Keratinocyte (primary cell): ENCODE measurements at regions not wholly inside any gene's neighbourhood (a gene's known extent, or its start where the extent isn't known, plus 50 kb on each side); places are given as distances from the start of the nearest gene placed in this dataset.

Experiments used
- DNase-seq: peaks from one replicate; pipeline ENCODE4 v3.0.0-alpha.2; 2011; ENCODE audit warnings: low read depth, missing footprints, low spot score
- FAIRE-seq: peaks from 2 replicates; lab custom pipeline; 2011; peaks lifted over from hg19 to GRCh38; lab: Jason Lieb, UNC
- H2AFZ ChIP-seq: 2 replicates; pipeline ENCODE4 v1.6.0; 2012; ENCODE audit warnings: low read length, control low read depth, inconsistent platforms; ENCODE audit not compliant: control insufficient read depth
- H3K27ac ChIP-seq: 2 replicates; pipeline ENCODE4 v1.5.1; 2011; ENCODE audit warnings: low read length; ENCODE audit not compliant: control insufficient read depth, insufficient read depth
- H3K27me3 ChIP-seq: 3 replicates; pipeline ENCODE4 v1.6.0; 2011; ENCODE audit warnings: low read length; ENCODE audit not compliant: control insufficient read depth, insufficient read depth; ENCODE audit errors: extremely low read depth
- H3K36me3 ChIP-seq, 2 experiments: 2 replicates in 1 of 2; 3 replicates in 1 of 2; pipeline ENCODE4 v1.5.1; 2011; ENCODE audit warnings: low read length in 2 of 2, mild to moderate bottlenecking in 1 of 2; ENCODE audit not compliant: control insufficient read depth in 2 of 2, insufficient read depth in 2 of 2; ENCODE audit errors: extremely low read depth in 1 of 2
- H3K4me1 ChIP-seq: 3 replicates; pipeline ENCODE4 v1.5.1; 2011; ENCODE audit warnings: low read length; ENCODE audit not compliant: control insufficient read depth, insufficient read depth; ENCODE audit errors: extremely low read depth
- H3K4me2 ChIP-seq: 3 replicates; pipeline ENCODE4 v1.6.0; 2011; ENCODE audit warnings: low read depth, low read length; ENCODE audit not compliant: control insufficient read depth, insufficient read depth; ENCODE audit errors: extremely low read depth
- H3K4me3 ChIP-seq, 3 experiments: fragments of 200-600 bp in 1 of 3; sonication (generic) in 1 of 3; 2 replicates in 2 of 3; 3 replicates in 1 of 3; pipeline ENCODE4 v1.5.1; 2011 to 2016; ENCODE audit warnings: low read length in 3 of 3, mild to moderate bottlenecking in 3 of 3, control low read depth in 2 of 3, inconsistent platforms in 1 of 3, low read depth in 1 of 3, mixed read lengths in 1 of 3, mixed run types in 1 of 3, moderate library complexity in 1 of 3; ENCODE audit not compliant: control insufficient read depth in 2 of 3, insufficient read depth in 2 of 3; ENCODE audit errors: extremely low read depth in 1 of 3
- H3K79me2 ChIP-seq: 2 replicates; pipeline ENCODE4 v1.6.0; 2012; ENCODE audit warnings: low read length; ENCODE audit not compliant: control insufficient read depth, insufficient read depth
- H3K9ac ChIP-seq: 3 replicates; pipeline ENCODE4 v1.6.0; 2011; ENCODE audit warnings: low read length; ENCODE audit not compliant: control insufficient read depth, insufficient read depth; ENCODE audit errors: extremely low read depth
- H3K9me1 ChIP-seq: 3 replicates; pipeline ENCODE4 v1.6.0; 2011; ENCODE audit warnings: low read length; ENCODE audit not compliant: control insufficient read depth, insufficient read depth; ENCODE audit errors: extremely low read depth
- H3K9me3 ChIP-seq: 2 replicates; pipeline ENCODE4 v1.5.1; 2012; ENCODE audit warnings: low read depth, low read length; ENCODE audit not compliant: control insufficient read depth
- H4K20me1 ChIP-seq: 3 replicates; pipeline ENCODE4 v1.6.0; 2011; ENCODE audit warnings: low read length; ENCODE audit not compliant: control insufficient read depth, insufficient read depth; ENCODE audit errors: extremely low read depth
- EZH2 ChIP-seq: IDR thresholded peaks from one replicate; pipeline ENCODE4 v1.6.1; 2012; ENCODE audit warnings: inconsistent platforms, mild to moderate bottlenecking, low read length, moderate library complexity
- dilution Hi-C: fragments of 300-500 bp; cut with MboI; formaldehyde crosslinking; loops from one replicate; pipeline ENCODE4 v1.7.0; 2020; ENCODE audit warnings: low sequenced_read_pairs; ENCODE audit not compliant: extremely low pct_ligation_motif_present
- TF ChIP-seq, protein P1 (sequence below), 3 experiments: IDR thresholded peaks in 1 of 3; conservative IDR thresholded peaks in 1 of 3; optimal IDR thresholded peaks in 1 of 3; 2 replicates in 2 of 3; 3 replicates in 1 of 3; pipeline versions ENCODE3 to v1.5.1; 2011; ENCODE audit warnings: low read length in 3 of 3, mild to moderate bottlenecking in 3 of 3, moderate library complexity in 2 of 3, control low read depth in 1 of 3, inconsistent platforms in 1 of 3; ENCODE audit not compliant: insufficient read depth in 2 of 3; ENCODE audit errors: extremely low read depth in 1 of 3

DNA sequence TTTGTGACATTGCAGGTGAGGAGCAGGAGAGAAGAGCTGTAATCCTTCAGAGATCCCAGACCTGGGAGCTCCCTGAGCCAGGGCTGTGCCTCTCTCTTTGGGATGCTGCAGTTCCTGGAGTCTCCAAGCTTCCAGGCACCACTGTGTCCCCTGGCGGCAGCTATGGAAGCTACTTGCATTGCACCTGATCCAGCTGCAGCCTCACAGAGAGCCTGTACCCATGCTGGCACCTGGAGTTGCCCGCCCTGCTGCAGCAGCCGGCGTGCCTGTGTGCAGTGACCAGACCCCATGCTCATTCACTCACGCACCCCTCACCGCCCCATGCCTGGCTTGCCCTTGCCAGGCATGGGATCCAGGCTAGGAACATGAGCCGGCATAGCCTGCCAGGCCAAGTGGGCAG, 51.8 kb upstream of the MED9 start:
- FAIRE-seq = no peak
- no peak for TF ChIP-seq EZH2
- TF ChIP-seq, protein P1, sequence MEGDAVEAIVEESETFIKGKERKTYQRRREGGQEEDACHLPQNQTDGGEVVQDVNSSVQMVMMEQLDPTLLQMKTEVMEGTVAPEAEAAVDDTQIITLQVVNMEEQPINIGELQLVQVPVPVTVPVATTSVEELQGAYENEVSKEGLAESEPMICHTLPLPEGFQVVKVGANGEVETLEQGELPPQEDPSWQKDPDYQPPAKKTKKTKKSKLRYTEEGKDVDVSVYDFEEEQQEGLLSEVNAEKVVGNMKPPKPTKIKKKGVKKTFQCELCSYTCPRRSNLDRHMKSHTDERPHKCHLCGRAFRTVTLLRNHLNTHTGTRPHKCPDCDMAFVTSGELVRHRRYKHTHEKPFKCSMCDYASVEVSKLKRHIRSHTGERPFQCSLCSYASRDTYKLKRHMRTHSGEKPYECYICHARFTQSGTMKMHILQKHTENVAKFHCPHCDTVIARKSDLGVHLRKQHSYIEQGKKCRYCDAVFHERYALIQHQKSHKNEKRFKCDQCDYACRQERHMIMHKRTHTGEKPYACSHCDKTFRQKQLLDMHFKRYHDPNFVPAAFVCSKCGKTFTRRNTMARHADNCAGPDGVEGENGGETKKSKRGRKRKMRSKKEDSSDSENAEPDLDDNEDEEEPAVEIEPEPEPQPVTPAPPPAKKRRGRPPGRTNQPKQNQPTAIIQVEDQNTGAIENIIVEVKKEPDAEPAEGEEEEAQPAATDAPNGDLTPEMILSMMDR (optimal IDR thresholded peaks at IDR 0.05 in 1 of 3, IDR thresholded peaks at IDR 0.05 in 1 of 3, conservative IDR thresholded peaks at IDR 0.05 in 1 of 3; ENCODE audit: extremely low read depth in 1 of 3, insufficient read depth in 2 of 3, low read length in 3 of 3) = no peak
- Histone ChIP-seq H3K4me3 (no peak overlapping the region), H4K20me1 (no peaks in the 10 kb centered on the region), H3K9me1 (no peaks in the 10 kb centered on the region), H3K27me3 (peaks cover 15% of the 10 kb centered on the region), H3K9me3 (no peaks in the 10 kb centered on the region), H3K4me2 (no peak overlapping the region), H3K27ac (no peak overlapping the region), H3K36me3 (no peaks in the 10 kb centered on the region), H2AFZ (no peak overlapping the region), H3K4me1 (no peaks in the 10 kb centered on the region), H3K79me2 (no peaks in the 10 kb centered on the region), H3K9ac (no peak overlapping the region)
- no peak for DNase-seq
- dilution Hi-C loops = no loop called here

DNA sequence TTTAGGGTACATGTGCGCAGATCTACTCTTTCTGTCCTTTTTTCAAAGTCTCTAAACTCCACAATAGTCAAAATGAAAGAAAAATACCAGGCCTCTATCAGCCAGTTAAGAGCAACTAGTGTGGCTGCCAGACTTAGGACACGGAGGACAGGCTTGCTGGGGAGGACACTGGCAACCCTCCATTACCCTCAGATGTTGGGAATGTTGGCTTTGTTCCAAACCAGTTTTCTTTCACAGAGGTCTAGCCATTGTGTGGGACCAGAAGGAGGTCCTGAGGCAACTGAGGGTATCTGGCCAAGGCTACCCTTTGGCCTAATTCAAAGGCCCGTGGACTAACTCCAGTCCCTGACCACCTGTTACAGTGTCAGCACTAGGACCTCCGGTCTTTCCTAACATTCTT, 51.2 kb upstream of the MED9 start:
- no peak for DNase-seq
- H3K27me3 ChIP-seq = peaks cover 18% of the 10 kb centered on the region
- no peak overlapping the region for H3K4me3 ChIP-seq
- no peak overlapping the region for H3K9ac ChIP-seq
- no peak overlapping the region for H2AFZ ChIP-seq
- H3K9me1 ChIP-seq = no peaks in the 10 kb centered on the region
- TF ChIP-seq, protein P1 (optimal IDR thresholded peaks at IDR 0.05 in 1 of 3, IDR thresholded peaks at IDR 0.05 in 1 of 3, conservative IDR thresholded peaks at IDR 0.05 in 1 of 3; ENCODE audit: extremely low read depth in 1 of 3, insufficient read depth in 2 of 3, low read length in 3 of 3) = no peak
- TF ChIP-seq EZH2 = no peak
- no peak overlapping the region for H3K4me2 ChIP-seq
- no peaks in the 10 kb centered on the region for H3K79me2 ChIP-seq
- no peaks in the 10 kb centered on the region for H3K36me3 ChIP-seq
- H4K20me1 ChIP-seq = no peaks in the 10 kb centered on the region
- H3K4me1 ChIP-seq = no peaks in the 10 kb centered on the region
- no peaks in the 10 kb centered on the region for H3K9me3 ChIP-seq
- dilution Hi-C loops = no loop called here
- no peak for FAIRE-seq
- no peak overlapping the region for H3K27ac ChIP-seq
